ENCODE measurements at regions not wholly inside any gene's neighbourhood (a gene's known extent, or its start where the extent isn't known, plus 50 kb on each side); places are given as distances from the start of the nearest gene placed in this dataset.
"Not testable (repeated sequence)": the region's sequence is repeated elsewhere in the genome, so short reads cannot be mapped to it uniquely, and the experiment has no call there.

DNA sequence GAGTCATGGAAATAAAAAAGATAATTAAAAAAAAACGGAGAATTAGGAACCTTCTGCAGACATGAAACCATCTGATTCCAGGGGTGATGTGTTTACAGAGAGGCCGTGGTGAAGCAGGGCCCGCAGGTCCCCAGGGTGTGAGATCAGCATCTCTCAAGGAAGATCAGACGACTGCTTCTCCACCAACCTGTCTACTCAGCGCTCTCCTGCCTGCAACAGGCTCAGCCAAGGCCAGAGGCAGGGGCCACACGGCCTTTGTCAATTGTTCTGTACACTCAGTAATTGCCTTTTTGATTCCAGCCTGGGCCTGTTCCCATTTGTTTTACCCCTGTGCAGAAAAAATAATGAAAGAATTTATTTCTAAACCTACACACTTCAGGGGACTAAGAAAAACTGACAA is 124.6 kb downstream of the NXPE2 start:
- no peak for DNase-seq

DNA sequence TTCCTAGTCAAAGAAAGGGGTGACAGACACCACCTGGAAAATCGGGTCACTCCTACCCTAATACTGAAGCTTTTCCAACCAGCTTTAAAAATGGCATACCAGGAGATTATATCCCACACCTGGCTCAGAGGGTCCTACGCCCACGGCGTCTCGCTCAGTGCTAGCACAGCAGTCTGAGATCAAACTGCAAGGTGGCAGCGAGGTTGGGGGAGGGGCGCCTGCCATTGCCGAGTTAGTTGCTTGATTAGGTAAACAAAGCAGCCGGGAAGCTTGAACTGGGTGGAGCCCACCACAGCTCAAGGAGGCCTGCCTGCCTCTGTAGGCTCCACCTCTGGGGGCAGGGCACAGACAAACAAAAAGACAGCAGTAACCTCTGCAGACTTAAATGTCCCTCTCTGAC is 127.1 kb downstream of the NXPE2 start:
- not testable (repeated sequence) for DNase-seq

- DNase-seq = no peak
These were observed 133.6 kb downstream of the NXPE2 start for GRCh38 chr11:114811971-114812370.

DNA sequence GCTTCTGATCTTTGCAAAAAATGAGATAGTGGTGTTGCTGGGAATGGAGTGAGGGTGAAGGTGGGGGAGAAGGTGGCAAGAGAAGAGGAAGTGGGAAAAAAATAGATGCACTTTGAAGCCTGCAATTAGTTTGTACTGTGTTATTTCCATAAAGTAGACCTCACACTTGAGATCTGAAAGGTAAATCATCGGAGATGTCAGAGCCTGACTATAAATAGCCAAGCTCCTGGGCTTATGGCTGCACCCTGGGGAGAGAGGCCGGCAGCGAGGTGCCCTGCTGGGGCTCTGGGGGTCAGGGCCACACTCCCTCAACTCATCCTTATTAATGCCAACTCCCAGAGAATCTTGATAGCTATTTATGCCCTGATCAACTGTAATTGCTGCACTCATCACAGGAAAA is 134.4 kb downstream of the NXPE2 start:
- DNase-seq = no peak

- no peak for DNase-seq
These were observed 134.9 kb downstream of the NXPE2 start for GRCh38 chr11:114813189-114813718.

DNA sequence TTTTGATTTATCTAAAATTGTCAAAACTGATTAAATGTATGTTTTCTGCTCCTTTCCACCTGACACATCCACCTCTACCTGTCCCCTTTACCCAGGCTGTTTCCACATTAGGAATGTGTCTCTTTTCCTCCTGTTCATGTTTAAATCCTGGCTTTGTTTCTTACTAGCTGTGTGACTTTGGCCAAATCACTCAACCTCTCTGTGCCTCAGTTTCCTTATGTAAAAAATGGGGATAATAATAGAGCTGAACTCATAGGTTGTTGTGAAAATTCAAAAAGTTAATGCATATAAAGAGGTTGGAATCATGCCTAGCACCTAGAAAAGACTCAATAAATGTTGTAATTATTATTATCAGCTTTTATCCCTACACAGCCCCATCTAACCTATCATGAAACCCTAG is 136.8 kb downstream of the NXPE2 start:
- no peak for DNase-seq

GRCh38 chr11:114815761-114816160 is 137.4 kb downstream of the NXPE2 start:
- no peak for DNase-seq

- DNase-seq = no peak
These were observed 138.5 kb downstream of the NXPE2 start for GRCh38 chr11:114816791-114817190.

DNA sequence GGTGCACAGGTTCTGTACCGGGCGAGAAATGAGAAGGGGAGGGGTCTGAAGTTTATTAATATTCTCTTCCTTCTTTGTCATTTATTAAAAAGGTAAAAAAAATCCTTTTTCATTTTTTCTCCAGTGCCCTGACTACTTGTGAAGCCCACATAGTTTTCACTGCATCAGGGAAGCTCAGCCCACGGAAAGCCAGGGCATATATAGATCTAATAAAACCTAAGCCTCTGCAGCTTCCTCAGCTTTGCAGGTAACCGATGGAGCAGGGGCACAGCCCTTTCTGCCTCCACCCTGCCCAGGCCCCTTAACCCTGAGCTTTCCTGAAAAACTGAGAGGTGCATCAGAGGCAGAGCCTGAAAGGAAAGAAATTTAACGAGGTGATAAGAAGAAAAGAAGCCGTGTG is 140.1 kb downstream of the NXPE2 start:
- peak in 1 of 56 donors; percentile 25 for DNase-seq

DNA sequence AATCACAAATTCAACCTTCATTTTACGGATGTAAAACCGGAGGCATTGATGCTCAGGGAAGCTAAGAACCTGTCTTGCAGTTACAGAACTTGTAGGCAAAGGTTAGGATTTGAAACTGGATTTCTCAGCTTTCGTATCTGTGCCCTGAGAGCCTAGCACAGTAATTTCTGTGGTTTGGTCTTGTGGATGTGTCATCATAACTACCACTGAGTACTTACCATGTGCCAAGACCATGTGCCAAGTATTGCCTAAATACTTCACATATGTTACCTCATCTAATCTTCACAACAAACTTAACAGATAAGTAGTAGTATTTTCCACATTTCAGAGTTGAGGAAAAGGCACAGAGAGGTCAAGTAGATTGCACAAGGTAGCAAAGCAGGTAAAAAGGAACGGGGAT is 140.7 kb downstream of the NXPE2 start:
- DNase-seq = no peak

DNA sequence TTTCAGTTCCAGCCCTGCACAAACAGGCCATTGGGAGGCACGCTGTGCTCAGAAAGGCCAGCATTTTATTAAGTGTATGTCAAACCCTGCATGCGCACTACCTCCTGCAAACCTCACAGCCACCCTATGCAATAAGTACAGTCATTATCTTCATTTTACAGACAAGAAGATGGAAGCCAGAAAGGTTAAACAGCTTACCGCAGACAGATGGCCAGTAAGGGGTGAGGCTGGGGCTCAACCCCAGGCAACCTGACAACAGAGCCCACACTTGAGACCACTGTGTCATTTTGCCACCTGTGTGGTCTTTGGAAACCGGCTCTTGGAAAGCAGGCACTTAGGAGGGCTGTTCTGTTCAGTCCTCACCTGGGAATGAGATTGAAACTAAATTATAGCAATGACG is 142.3 kb downstream of the NXPE2 start:
- no peak for DNase-seq

DNA sequence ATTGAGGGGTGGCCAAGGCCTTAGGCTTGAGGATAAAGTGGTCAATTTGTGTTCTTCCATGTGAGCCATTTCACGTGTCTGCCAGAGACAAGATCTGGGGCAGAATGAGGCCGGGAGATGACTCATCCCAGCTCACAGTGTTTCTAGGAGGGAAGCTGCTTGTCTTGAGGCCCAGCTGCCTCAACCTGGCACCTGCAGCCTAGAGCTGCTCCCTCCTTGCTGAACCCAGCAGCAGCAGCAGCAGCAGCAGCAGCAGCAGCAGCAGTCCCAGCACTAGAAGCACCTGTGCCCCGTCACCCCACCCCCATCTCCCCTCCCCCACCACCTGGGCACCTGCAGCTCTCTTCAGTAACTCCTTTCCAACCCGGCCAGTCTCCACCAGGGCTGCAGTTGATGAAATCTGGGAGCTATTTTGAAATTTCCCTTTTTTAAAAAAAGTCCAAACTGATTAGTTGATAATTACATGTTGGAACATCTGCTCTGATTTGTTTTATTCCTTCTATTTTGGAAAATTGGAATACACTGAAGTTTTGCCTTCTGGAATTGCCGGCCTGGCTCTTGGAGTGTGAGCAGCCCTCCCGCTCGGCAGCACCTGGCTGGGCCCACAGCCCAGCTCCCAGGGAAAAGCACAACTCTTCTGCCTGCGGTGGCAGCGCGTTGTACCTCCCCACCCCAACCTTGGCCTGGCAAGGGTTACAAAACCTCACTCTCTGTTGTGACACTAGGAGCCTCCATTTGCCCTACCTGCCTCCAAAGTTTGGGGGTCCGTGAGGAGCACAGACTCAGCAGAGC is 143.5 kb downstream of the NXPE2 start:
- peak in 6 of 56 donors; percentile 2 to 19 (median 11) for DNase-seq

- DNase-seq = no peak
These were observed 148.6 kb downstream of the NXPE2 start for GRCh38 chr11:114826910-114827442.

GRCh38 chr11:114827736-114828135 is 149.4 kb downstream of the NXPE2 start:
- peak in 8 of 56 donors; percentile 2 to 45 (median 10) for DNase-seq

GRCh38 chr11:114832532-114833125 is 154.3 kb downstream of the NXPE2 start:
- no peak for DNase-seq

- no peak for DNase-seq
These were observed 157.8 kb downstream of the NXPE2 start for GRCh38 chr11:114836161-114836560.

DNA sequence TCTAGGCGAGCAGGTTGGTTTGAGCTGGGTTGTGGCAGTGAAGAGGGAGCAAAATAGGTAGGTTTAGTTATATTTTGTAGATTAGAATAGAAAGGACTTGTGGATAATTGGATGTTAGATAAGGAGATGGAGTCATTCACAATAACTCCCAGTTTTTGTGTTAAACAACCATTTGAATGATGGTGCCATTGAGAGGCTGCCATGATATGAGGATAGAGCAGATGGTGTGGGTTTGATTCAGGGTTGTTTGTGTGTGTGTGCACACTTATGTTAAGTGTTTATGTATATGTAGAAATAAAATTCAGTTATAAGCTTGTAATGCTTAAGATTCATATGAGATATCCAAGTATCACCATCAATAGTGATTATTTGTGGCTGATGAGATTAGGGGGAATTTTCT is 166.6 kb downstream of the NXPE2 start:
- no peak for DNase-seq

DNA sequence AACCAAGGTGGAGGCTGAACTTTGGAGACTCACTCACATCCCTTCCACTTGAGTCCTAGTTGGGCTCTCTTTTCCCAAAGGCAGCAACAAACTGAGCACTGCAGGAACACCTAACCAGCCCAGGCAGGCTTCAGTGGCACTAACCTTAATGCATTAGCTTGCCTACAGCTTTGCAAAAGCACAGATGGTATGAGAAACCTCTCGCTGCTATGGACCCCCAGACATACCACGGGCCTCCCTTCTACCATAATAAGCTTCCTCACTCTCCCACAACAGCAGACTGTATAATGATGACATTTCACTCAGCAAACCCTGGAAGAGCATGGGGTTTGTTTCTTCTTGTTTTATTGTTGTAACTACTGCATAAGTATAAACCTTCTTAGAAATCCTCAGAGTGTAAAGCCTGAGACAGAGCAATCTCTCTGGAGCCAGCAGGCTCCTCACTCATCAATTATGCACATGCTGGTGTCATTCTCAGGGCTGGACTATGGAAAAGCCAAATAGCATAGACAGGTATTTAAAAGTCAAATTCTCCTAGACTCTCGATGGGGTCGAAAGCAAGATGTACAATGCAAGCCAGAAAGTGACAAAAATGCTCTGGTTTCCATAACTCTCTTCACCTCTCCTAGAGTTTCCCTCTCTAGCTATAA is 167.6 kb downstream of the NXPE2 start:
- no peak for DNase-seq

DNA sequence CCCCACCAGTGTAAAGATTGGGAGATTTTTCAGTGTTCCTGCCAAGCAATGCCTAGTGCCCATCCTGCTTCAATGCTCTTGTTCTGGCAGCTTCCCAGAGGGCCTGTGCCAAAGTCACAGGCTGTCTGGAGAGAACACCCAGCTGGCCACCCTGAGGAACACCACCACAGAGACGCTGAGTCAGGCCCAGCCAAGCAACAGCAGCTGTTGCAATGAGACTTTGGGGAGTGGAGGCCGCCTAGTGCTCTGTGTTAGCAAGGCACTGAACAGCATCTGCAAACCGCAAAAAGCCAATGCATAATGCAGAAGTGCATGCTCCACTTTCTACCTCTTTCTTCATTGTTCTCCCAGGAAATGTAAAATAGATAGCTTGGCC is 168.1 kb downstream of the NXPE2 start:
- DNase-seq = peak in 44 of 56 donors; percentile 4 to 74 (median 37)

DNA sequence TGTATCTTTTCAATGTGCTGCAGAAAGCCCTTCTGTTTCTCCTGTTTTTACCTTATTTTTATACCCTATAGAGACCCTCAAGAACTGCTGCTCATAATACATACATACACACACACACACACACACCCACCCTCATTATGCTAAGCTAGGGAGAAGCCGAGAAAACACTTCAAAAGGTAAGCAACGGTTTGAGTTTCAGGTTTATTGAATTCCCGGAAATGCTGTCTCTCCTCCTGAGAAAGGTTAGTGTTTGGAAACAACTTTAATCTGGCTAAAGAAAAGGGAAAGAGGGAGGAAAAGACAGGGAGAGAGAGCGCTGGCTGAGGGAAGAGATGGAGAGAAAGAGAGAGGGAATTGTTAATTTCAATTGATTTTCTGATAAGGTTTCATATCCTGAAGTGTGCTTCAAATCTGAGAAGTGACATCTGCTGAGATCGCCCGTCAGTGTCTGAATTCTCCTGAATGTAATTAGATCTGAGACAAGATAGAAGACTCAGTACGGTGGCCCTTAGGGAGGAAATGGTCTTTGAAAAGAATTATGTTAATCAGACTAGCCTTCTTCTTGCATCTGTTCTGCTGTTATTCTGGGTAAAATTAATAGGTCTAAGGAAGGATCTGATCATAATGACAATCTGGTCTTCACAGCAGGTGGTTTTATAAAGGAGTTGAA is 169.1 kb downstream of the NXPE2 start:
- DNase-seq = no peak

DNA sequence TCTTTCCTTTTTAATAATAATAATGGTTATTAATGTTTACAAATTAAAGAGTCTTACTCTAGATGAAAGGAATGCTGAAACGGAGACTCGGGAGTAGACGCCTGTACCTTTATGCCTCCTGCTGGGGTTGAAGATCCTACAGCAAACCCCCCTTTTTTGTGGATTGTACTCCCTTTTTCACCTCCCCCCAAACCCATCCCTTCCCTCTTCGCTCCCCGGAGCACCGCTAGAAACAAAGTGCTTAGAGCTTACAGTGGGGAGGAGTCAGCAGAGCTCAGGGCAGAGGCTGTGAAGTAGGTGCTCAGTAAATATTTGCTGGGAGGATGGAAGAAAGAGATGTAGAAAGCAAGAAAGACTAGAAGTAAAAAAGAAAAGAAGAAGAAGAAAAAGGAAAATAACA is 169.7 kb downstream of the NXPE2 start:
- no peak for DNase-seq

DNA sequence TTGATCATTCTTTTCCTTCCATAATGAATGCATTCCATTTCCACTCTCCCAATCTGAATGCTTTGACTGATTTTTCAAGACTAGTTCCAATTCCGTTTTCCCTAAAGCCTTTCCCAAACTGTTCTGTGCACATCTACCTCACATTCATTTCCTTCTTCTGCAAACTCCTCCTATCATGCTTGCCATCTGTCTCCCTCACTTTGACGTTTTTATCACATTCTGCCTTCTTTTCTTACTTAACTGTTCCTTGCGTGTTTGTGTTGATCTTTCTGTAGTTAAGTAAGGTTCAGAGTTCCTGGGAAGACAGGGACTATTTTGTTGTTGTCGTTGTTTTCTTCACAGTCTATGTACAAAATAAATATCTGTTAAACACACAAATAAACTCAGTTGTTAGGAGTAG is 179.0 kb downstream of the NXPE2 start:
- DNase-seq = no peak
